ENCODE measurements at regions not wholly inside any gene's neighbourhood (a gene's known extent, or its start where the extent isn't known, plus 50 kb on each side); places are given as distances from the start of the nearest gene placed in this dataset.
A peak's percentile ranks its signal among the peaks of the same experiment; 100 is the strongest.

DNA sequence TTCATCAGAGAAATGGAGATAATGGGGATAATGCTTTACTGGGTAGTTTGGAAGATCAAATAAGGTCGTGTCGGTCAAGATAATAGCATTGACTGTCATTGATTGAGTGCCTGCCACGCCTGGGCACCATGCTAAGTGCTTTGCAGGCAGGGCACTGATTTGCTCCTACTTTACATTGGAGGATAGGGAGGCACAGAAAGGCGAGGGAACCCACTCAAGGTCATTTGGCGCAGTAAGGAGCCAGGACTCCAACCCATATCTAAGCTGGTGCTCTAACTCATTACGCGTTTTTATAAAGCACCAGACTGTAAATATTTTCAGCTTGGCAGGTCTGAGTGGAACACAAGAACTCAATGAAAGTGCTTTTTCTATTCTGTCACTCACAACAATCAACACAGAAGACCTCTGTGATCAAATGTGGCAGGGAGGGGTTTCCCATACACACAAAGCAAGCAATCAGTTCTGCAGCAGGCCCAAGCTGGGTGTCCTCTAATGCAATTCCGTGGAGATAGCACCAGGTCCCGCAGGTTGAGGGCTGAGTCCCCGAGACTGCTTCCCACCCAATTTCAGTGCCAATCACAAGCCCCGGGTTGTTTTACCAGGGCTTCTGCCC lies 373.6 kb downstream of the CDH26 start:
- in situ Hi-C loops (cut with HindIII; ENCODE audit: low sequenced_read_pairs) = no loop called here
- DNase-seq (ENCODE audit: low spot score) = no peak

DNA sequence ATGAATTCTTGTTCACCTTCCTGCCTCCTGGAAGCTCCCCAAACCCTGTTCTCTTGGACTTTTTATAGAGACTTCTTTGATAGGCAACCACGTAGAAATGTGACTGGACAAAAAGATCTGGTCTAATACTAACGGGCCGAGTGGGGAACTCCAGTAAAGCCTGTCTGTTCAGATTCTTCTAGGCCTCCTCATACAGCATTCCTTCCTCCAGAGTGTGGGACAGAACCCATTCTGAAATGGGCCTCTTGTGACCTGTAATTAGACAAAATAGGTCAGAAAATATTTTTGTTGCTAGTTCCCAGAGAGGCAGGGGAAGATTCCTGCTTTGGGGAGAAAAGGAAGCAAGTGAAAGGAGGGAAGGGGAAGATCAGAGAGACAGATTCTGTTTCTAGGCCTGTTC lies 374.3 kb downstream of the CDH26 start:
- in situ Hi-C loops (cut with HindIII; ENCODE audit: low sequenced_read_pairs) = no loop called here
- no peak for DNase-seq (ENCODE audit: low spot score)

DNA sequence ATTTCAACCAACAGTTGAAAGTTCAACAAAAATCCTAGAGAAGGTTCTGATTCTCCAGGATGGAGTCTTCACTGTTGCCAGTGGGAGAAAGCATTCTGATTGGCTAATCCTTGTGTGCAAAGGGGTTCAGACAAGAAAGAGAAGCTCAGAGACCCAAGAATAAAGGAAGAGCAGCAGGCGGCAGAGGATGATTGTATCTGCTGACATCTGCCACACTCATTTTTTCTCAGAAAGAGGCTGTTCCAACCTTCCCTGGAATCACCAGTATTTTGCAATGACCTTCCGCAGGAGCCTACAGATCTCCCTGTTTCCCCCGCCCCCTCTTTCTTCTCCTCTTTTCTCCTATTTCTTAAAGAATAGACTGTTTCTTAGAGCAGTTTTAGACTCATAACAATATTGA lies 376.7 kb downstream of the CDH26 start:
- no peak for DNase-seq (ENCODE audit: low spot score)
- in situ Hi-C loops (cut with HindIII; ENCODE audit: low sequenced_read_pairs) = no loop called here

DNA sequence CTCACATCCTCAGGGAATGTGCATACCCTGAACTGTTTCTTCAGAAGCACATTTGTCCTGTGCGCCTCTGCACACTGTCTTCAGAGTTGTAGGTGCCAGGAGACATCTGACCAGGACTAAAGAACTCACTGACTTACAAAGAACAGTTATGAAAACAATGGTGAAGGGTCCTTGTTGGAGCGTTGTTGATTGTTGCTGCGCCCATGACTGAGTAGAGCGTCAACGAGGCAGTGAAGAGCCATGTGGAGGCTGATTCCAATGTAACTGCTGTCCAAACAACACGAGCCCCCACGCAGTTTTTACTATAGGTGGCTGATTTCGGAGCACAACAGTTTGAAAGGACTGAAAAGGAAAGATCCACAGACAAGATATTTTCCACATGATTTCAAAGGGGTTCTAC lies 380.3 kb downstream of the CDH26 start:
- in situ Hi-C loops (cut with HindIII; ENCODE audit: low sequenced_read_pairs) = no loop called here
- DNase-seq (ENCODE audit: low spot score) = no peak

DNA sequence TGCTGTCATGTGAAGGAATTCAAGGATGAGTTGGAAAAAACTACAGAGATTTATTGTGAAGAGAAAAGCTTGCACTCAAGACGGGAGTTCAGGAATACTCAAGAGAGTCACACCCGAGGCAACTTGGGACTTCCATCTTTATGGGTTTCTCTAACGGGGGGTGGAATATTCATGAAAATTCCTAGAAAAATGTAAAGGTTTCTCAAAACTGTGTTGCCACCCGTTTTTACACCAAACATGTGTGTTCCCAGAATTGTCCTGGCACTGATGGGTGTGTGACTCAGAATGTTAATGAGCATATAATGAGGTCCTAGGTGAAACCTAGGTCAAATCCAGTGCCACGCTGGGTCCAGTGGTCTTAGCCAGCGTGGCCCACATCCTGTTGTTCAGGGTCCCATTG lies 381.5 kb downstream of the CDH26 start:
- in situ Hi-C loops (cut with HindIII; ENCODE audit: low sequenced_read_pairs) = no loop called here
- DNase-seq (ENCODE audit: low spot score) = no peak

DNA sequence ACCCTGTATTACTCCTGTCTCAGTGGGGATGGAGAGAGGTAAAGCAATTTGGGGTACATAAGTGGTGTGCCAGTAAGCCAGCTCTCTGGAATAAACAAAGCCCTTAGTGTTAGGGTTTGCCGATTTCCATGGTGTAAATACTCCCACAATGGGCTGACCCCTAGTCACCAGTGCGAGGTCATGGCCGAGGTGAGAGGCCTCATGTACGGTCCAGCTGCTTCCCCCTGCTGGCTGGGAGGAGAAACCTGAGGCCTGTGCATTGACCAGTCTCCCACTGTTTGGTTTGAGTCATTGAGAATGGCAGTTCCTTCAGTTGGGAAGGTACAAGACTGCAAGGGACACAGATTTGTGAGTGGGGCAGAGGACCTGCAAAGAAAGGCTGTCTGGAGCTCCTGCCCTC lies 382.0 kb downstream of the CDH26 start:
- no peak for DNase-seq (ENCODE audit: low spot score)
- in situ Hi-C loops (cut with HindIII; ENCODE audit: low sequenced_read_pairs) = no loop called here

DNA sequence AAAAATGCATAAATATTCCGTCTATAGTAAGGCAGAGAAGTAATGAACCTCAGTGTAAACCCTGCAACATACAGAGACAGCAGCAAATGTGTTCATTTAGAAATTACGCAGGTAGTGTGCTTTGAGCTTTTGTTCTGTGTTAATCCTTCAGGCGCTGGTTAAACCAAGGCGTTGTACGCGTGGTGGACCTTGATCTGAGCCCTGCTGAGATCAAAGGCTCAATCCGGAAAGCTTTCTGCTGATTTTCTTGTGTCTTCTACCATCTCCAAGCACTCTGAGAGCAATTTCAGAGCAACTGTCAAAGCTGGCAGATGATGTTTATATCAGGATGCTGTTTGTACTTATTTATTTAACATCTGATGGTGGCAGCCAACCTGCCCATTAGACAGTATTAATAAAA lies 382.8 kb downstream of the CDH26 start:
- in situ Hi-C loops (cut with HindIII; ENCODE audit: low sequenced_read_pairs) = no loop called here

DNA sequence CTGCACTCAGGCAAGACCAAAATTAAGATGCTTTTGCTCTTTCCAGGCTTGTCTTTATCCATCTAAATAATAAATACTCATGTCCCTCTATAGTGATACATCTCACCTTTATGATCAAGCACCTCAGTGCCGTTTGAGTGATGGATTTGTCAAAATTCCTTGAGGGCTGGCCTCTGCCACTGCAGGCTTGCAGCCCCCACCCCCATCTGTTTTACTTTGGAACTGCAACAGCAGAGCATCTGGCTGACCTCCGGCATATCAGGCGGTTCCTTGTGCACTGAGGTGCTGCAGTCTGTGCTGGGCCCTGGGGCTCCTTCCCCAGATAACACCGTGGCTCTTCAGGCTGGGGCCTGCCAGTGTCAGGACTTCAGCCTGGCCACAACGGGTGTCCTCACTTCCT lies 386.9 kb downstream of the CDH26 start:
- in situ Hi-C loops (cut with HindIII; ENCODE audit: low sequenced_read_pairs) = no loop called here
- DNase-seq (ENCODE audit: low spot score) = no peak

More for the DNA sequence above, 382.8 kb downstream of the CDH26 start:
- no peak for DNase-seq (ENCODE audit: low spot score)

DNA sequence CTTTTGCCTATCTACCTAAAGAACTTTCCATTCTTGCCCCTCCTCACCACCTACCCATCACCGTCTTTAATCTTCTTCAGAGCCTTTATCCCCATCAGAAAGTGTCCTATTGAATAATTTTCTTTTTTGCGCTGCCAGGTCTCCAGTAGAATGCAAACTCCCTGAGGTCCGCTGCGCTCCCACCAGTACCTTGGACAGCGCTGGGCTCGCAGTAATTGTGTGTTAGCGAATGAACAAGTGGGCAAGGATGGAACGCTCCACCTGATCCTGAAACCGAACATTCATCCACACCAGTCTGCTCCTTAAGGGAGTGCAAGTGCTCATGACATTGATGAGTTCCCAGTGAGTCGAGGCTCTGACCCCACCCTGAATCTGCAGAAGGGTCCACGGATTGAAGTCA lies 391.2 kb downstream of the CDH26 start:
- no peak for DNase-seq (ENCODE audit: low spot score)
- in situ Hi-C loops (cut with HindIII; ENCODE audit: low sequenced_read_pairs) = no loop called here

DNA sequence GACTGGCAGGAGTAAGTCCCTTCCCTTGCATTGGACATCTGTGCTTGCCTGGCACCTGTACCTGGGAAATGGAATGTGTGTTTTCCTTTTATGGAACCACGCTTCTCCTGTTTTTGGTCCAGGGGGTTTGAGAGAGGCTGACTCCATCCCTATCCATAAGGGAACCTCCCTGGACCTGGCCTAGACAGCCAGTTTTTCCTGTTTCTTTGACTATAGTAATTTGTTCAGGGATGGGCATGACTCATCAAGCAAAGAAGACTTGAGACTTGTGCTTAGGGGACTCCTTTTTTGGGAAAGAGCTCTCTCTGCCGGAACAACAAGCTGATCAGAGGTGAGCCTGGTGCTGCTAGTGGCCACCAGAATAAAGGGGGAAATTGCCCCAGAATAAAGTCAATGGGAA lies 393.8 kb downstream of the CDH26 start:
- in situ Hi-C loops (cut with HindIII; ENCODE audit: low sequenced_read_pairs) = no loop called here

DNA sequence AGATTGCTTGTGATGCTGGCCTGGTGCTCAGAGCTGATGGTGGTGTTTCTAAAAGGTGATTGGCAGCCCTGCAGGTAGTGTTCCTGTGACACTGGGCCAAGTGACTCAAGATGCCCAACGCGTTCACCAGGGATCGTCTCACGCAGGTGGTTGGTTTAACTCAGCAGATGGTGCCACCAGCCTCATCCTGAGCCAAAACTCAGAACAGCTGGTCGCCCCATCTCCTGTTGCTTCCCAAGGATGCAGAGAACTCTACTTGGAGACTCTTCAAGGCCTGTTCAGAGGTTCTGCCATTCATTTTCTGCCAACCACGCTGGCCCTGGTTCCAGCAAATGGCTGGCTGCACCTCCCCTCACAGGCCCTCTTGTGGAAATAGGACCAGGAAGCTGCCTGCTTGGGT lies 394.4 kb downstream of the CDH26 start:
- in situ Hi-C loops (cut with HindIII; ENCODE audit: low sequenced_read_pairs) = no loop called here
- peak; percentile 93 for DNase-seq (ENCODE audit: low spot score)

More for the DNA sequence above, 393.8 kb downstream of the CDH26 start:
- DNase-seq (ENCODE audit: low spot score) = no peak

DNA sequence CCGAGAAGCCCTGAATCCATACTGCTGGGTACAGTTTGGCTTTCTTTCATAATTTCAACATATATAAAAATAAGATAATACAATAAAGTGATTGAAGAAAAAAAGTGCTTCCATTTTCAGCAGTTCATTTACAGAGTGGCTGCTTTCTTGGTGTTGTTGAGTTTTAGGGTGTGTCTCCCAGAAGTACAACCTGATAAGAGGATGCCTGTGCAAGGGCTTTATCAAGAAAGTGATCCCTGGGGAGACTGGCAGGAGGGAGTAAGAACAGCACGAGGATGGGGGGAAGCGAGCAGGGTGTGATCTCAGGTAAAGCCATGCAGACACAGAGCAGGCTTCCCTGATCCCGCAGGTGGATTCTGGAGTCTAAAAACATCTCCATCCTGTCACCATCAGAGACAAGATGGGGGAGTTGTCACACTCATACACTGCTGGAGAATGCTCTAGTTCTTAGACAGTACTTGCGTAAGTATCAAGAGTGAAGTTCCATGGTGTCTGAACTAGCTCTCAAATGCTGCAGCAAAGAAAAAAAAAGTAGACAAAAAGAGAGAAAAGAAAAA lies 395.9 kb downstream of the CDH26 start:
- no peak for DNase-seq (ENCODE audit: low spot score)
- in situ Hi-C loops (cut with HindIII; ENCODE audit: low sequenced_read_pairs) = no loop called here

DNA sequence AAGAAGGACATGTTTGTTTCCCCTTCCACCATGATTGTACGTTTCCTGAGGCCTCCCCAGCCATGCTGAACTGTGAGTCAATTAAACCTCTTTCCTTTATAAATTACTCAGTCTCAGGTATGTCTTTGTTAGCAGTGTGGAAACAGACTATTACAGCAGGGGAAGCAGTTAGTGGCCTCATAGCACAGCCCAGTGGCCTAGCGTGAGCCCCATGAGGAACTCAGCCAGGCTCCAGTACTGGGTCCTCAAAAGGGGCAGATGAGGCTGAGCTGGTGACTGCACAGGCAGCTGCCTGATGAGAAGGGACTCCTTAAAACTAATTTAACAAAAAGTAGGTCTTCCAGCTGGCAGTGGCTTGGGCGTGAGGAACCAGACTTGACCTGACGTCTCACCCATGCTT lies 399.9 kb downstream of the CDH26 start:
- no peak for DNase-seq (ENCODE audit: low spot score)
- in situ Hi-C loops (cut with HindIII; ENCODE audit: low sequenced_read_pairs) = no loop called here

DNA sequence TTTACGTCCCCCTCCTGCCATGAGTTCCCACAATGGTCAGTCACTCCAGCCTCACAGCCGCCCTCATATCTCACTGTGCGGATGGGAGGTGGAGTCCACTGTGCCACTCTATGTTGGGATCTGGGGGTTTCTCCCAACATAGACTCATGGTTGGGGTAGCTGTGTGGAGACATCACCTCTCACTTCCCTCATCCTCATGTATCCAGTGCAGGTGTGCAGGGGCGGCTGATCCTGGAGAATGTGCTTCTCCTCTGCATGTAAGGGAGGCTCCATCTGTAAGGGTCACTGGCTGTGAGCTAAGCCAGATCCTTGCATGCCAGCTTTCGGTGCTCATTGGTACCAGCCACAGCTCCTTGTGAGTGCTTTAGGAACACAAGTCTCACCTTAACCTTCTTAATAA lies 400.8 kb downstream of the CDH26 start:
- in situ Hi-C loops (cut with HindIII; ENCODE audit: low sequenced_read_pairs) = no loop called here
- DNase-seq (ENCODE audit: low spot score) = no peak

DNA sequence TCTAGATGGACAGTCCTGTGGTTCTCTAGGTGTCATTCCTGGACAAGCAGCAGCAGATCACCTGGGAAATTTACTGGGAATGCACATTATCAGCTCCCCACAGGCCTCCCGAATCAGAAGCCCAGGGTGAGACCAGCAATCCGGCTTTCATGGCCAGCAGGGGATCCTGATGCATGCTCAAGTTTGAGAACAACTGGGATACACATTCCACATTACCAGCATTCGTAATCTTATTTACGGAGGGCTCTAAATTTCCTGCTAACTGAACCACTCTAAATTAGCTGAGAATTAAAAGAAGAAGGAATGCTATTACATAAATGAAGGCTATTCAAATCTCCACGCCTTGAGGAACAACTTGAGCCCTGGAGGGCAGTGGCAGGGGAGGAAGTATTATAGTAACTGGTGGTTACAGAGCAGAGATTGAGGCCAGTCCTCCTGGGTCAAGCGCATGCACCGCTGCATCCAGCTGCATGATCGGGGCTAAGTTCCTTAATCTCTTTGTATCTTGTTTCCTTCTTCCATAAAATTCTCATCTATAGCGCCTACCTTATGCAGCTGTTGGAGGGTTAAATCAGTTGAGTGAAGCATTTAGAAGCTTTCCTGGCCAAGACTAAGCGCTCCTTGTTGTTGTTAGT lies 403.7 kb downstream of the CDH26 start:
- in situ Hi-C loops (cut with HindIII; ENCODE audit: low sequenced_read_pairs) = no loop called here
- DNase-seq (ENCODE audit: low spot score) = no peak

DNA sequence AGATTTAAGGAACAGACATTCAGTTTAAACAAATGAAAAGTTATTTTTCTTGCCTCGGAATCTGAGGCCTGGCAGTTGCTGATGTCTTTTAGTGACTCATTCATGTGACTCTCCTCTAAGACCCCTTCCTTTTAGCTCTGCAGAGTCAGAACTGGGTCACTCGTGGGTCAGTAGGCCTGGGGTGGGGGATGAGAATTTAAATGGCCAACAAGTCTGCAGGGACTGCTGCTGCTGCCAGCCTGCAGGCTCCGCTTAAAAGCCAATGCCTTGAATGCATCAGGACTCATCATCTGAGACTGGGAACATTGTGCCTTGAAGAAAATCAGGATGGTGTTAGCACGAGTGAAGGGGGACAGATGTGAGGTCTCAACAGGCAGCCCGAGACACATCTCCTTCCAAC lies 404.3 kb downstream of the CDH26 start:
- DNase-seq (ENCODE audit: low spot score) = no peak
- in situ Hi-C loops (cut with HindIII; ENCODE audit: low sequenced_read_pairs) = no loop called here

DNA sequence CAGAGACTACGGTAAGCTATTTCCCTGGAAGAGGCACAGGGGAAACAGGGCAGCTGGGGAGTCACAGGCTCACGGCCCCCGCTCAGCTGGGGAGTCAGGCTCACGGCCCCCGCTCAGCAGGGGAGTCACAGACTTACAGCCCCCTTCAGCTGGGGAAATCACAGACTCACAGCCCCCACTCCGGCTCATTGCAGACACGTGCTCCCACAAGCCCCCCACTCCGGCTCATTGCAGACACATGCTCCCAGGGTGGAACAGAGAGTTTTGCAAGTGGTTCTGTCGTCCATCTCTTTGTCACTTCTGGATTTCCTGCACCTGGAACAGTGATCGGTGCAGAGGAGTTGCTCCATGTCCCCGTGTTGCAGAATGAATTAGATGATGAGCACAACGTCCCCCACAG lies 405.5 kb downstream of the CDH26 start:
- in situ Hi-C loops (cut with HindIII; ENCODE audit: low sequenced_read_pairs) = no loop called here
- no peak for DNase-seq (ENCODE audit: low spot score)

DNA sequence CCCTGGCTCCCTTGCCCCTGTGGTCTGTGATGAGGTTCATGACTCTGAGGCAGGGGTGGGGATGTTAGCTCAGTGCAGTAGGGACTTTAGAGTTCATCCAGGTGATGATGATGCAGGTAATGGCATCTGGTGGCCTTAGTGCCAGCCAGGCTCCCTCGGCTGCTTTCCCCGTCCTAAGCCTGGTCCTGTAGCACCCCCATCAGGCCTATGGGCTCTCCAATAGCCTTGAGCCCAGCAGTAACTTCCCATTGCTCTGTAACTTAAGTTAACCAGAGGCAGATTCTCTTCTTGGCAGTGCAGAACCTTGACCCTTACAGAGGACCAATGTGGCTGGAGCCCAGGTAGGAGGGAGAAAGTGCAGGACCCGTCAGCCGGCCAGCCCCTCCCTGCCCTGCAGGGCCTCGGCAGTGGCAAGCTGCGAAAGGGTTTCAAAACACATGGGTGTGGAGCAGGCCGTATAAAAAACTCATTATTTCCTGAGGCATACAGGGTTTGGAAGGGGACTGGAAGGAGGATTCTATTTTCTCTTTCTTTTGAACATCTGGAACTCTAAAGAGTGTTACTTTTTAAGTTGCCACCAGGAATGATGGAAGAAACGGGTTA lies 406.9 kb downstream of the CDH26 start:
- in situ Hi-C loops (cut with HindIII; ENCODE audit: low sequenced_read_pairs) = no loop called here
- DNase-seq (ENCODE audit: low spot score) = no peak

DNA sequence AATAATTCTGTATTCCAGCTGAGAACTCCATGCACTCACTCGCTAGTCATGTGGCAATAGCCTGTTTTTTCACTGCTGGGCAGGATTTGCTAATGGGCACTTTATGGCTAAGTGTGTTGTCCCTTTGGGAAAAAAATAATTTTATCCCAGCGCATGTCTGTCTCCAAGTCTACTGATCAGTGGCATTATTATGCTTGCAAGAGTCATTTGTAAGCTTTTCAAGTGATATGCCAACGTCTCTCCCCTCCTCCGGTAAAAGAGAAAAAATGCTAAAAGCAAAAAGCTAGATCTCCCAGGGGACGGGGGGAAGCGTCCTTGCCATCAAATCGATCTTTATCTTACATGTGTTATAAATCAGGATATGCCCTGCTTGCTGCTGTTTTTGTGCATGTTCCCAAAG lies 407.7 kb downstream of the CDH26 start:
- DNase-seq (ENCODE audit: low spot score) = no peak
- in situ Hi-C loops (cut with HindIII; ENCODE audit: low sequenced_read_pairs) = no loop called here

DNA sequence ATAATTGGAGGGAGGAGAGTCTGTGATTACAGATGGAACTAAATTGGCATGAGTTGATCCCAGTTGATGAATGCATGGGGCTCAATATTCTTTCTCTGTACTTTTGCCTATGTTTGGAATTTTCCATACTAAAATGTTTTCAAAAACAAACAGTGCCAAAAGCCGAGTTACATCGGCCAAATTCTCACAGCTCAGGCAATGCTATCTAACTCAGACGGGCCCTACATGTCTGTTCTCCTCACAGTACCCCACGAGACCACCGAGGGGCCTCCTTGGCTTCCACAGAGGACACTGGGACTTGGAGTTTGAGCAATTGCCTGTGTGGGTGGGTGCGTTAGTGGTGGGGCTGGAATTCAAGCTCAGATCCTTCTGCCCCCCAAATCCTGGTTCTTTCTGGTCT lies 413.2 kb downstream of the CDH26 start:
- in situ Hi-C loops (cut with HindIII; ENCODE audit: low sequenced_read_pairs) = no loop called here
- no peak for DNase-seq (ENCODE audit: low spot score)

DNA sequence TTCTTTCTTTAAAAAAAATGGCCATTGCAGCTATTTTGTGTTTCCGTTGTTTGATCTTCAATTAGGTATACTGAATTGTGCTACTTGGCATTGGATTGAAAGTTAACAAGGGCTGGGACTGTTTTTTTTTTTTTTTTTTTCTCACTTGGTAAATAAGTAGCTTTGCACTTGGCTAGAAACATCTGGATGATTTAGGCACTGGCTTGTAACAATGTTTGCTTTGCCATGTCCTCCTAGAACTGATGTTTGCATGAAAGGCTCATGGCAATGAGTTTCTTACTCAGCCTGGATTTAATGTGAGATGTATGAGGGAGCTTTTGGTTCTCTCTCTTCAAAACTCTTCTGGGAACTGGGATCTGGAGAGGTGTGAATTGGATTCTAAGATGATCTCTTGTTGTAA lies 414.1 kb downstream of the CDH26 start:
- DNase-seq (ENCODE audit: low spot score) = no peak
- in situ Hi-C loops (cut with HindIII; ENCODE audit: low sequenced_read_pairs) = no loop called here
